C4-2B (cell line): ENCODE measurements at regions not wholly inside any gene's neighbourhood (a gene's known extent, or its start where the extent isn't known, plus 50 kb on each side); places are given as distances from the start of the nearest gene placed in this dataset.

Experiments
- CTCF ChIP-seq: fragments of 450-650 bp; conservative IDR thresholded peaks from 2 replicates; pipeline ENCODE4 v1.5.1; 2017; ENCODE audit warnings: mild to moderate bottlenecking
- ZFX ChIP-seq: fragments of 450-650 bp; IDR thresholded peaks from 2 replicates; pipeline ENCODE4 v1.6.1; 2017

- TF ChIP-seq CTCF: no peak
- no peak for TF ChIP-seq ZFX
Observed at GRCh38 chrX:810186-810585, 179.6 kb downstream of the SHOX start.
